ENCODE measurements at regions not wholly inside any gene's neighbourhood (a gene's known extent, or its start where the extent isn't known, plus 50 kb on each side); places are given as distances from the start of the nearest gene placed in this dataset.
A peak's percentile ranks its signal among the peaks of the same experiment; 100 is the strongest.
"Not testable (repeated sequence)": the region's sequence is repeated elsewhere in the genome, so short reads cannot be mapped to it uniquely, and the experiment has no call there.

- FAIRE-seq (no peak), ATAC-seq (no peak), DNase-seq (ENCODE audit: low read depth in 1 of 2, low spot score in 1 of 2) (no peak)
- Histone ChIP-seq H3K9me3 (no peaks in the 10 kb centered on the region), H3K27ac (no peak overlapping the region), H3K4me2 (peak overlapping the region; percentile 34; the same call in 2 of the 3 replicates), H3K4me3 (no peak overlapping the region), H3K4me1 (peaks cover 9% of the 10 kb centered on the region; the same call in 1 of the 3 replicates)
- no peak for TF ChIP-seq CBX2 (IDR thresholded peaks at IDR 0.05; ENCODE audit: borderline replicate concordance, low read depth)
- TF ChIP-seq EHF (CRISPR knock-in tag; IDR thresholded peaks at IDR 0.05), result no peak
- TF ChIP-seq RAD21 (conservative IDR thresholded peaks at IDR 0.05 in 1 of 2, IDR thresholded peaks at IDR 0.05 in 1 of 2), result no peak
- no peak for TF ChIP-seq MYC (IDR thresholded peaks at IDR 0.05; ENCODE audit: borderline replicate concordance, low read length)
- ChIA-PET CTCF (interaction anchor here (0.5 kb wide), 1 partner anchor 954 kb away, joined by 3 read pairs; no protein-coding TSS in a partner anchor), POLR2A (interaction anchor here (1.5 kb wide), 1 partner anchor 113 kb away, joined by 6 read pairs; the partner anchor contains the start of gene RAP2B)
- 44% methylated on average over 3 of the region's 3 CpGs for WGBS (ENCODE audit: missing lambda C conversion rate)
Observed at GRCh38 chr3:153274561-153274960, 112.5 kb downstream of the RAP2B start.

- ATAC-seq (no peak), FAIRE-seq (no peak), DNase-seq (ENCODE audit: low read depth in 1 of 2, low spot score in 1 of 2) (no peak)
- H3K4me3 ChIP-seq, result no peak overlapping the region
- CTCF ChIA-PET, result no interaction called here
- TF ChIP-seq EHF (CRISPR knock-in tag; IDR thresholded peaks at IDR 0.05), result no peak
- no peak overlapping the region for H3K4me2 ChIP-seq
- no peaks in the 10 kb centered on the region for H3K9me3 ChIP-seq
- peaks cover 9% of the 10 kb centered on the region; the same call in 1 of the 3 replicates for H3K4me1 ChIP-seq
- no peak overlapping the region for H3K27ac ChIP-seq
- POLR2A ChIA-PET, result no interaction called here
Observed at GRCh38 chr3:153275514-153275913, 113.5 kb downstream of the RAP2B start.

GRCh38 chr3:153277029-153277428 lies 115.0 kb downstream of the RAP2B start:
- no peak for TF ChIP-seq RCOR1 (IDR thresholded peaks at IDR 0.05; ENCODE audit: low read depth, low read length)
- peak; percentile 41 for TF ChIP-seq MAFK (IDR thresholded peaks at IDR 0.05; ENCODE audit: partially characterized antibody)
- TF ChIP-seq TP53 (CRISPR knock-in tag; IDR thresholded peaks at IDR 0.05), result no peak
- no peak for TF ChIP-seq HOXB13 (CRISPR knock-in tag; IDR thresholded peaks at IDR 0.05; ENCODE audit: low read depth)
- DNase-seq (ENCODE audit: low read depth in 1 of 2, low spot score in 1 of 2) (no peak), FAIRE-seq (no peak), ATAC-seq (no peak)
- 61% methylated on average over 2 of the region's 2 CpGs for WGBS (ENCODE audit: missing lambda C conversion rate)
- POLR2A ChIA-PET, result no interaction called here
- no peak overlapping the region for H3K4me3 ChIP-seq
- H3K9me3 ChIP-seq, result no peaks in the 10 kb centered on the region
- H3K4me1 ChIP-seq, result peaks cover 9% of the 10 kb centered on the region; the same call in 1 of the 3 replicates
- H3K4me2 ChIP-seq, result no peak overlapping the region
- CTCF ChIA-PET, result no interaction called here
- H3K27ac ChIP-seq, result no peak overlapping the region

GRCh38 chr3:153281236-153281997 lies 119.4 kb downstream of the RAP2B start:
- H3K4me3 ChIP-seq; H3K9me3 ChIP-seq; DNase-seq (ENCODE audit: low read depth in 1 of 2, low spot score in 1 of 2); POLR2A ChIA-PET; FAIRE-seq; H3K27ac ChIP-seq; ATAC-seq; H3K4me2 ChIP-seq: not testable (repeated sequence)
- WGBS (ENCODE audit: missing lambda C conversion rate), result 82% methylated on average over 16 of the region's 29 CpGs
- CTCF ChIA-PET, result interaction anchor here (0.7 to 1.1 kb wide), 3 partner anchors 9 to 12 kb away, joined by 3 to 4 read pairs (median 3); no protein-coding TSS in a partner anchor
- peaks cover 19% of the 10 kb centered on the region for H3K4me1 ChIP-seq

- H3K4me1 ChIP-seq, result peaks cover 19% of the 10 kb centered on the region
- H3K27ac ChIP-seq, result no peak overlapping the region
- no peak overlapping the region for H3K4me2 ChIP-seq
- no peak for DNase-seq (ENCODE audit: low read depth in 1 of 2, low spot score in 1 of 2)
- no peak overlapping the region for H3K4me3 ChIP-seq
- ChIA-PET POLR2A (no interaction called here), CTCF (interaction anchor here (0.7 kb wide), 1 partner anchor 13 kb away, joined by 4 read pairs; no protein-coding TSS in a partner anchor)
- 88% methylated on average over 5 of the region's 5 CpGs for WGBS (ENCODE audit: missing lambda C conversion rate)
- no peak for FAIRE-seq
- ATAC-seq, result no peak
- no peaks in the 10 kb centered on the region for H3K9me3 ChIP-seq
- TF ChIP-seq EP300 (IDR thresholded peaks at IDR 0.05), result no peak
- TF ChIP-seq EHF (CRISPR knock-in tag; IDR thresholded peaks at IDR 0.05), result no peak
- TF ChIP-seq NPAS2 (CRISPR knock-in tag; IDR thresholded peaks at IDR 0.05; ENCODE audit: borderline replicate concordance), result no peak
- no peak for TF ChIP-seq HMGXB4 (CRISPR knock-in tag; IDR thresholded peaks at IDR 0.05; ENCODE audit: borderline replicate concordance)
- TF ChIP-seq TFCP2L1 (CRISPR knock-in tag; IDR thresholded peaks at IDR 0.05), result no peak
- no peak for TF ChIP-seq ZSCAN20 (CRISPR knock-in tag; IDR thresholded peaks at IDR 0.05)
- no peak for TF ChIP-seq BCL3 (IDR thresholded peaks at IDR 0.05)
- no peak for TF ChIP-seq JUNB (IDR thresholded peaks at IDR 0.05)
- no peak for TF ChIP-seq FOSB (CRISPR knock-in tag; IDR thresholded peaks at IDR 0.05)
- TF ChIP-seq HEYL (CRISPR knock-in tag; IDR thresholded peaks at IDR 0.05), result no peak
- no peak for TF ChIP-seq CHD4 (IDR thresholded peaks at IDR 0.05; ENCODE audit: borderline replicate concordance)
- no peak for TF ChIP-seq FOSL2 (IDR thresholded peaks at IDR 0.05)
- TF ChIP-seq FOSL2 (CRISPR knock-in tag; IDR thresholded peaks at IDR 0.05), result no peak
- TF ChIP-seq CEBPB (IDR thresholded peaks at IDR 0.05), result no peak
- no peak for TF ChIP-seq RNF2 (IDR thresholded peaks at IDR 0.05; ENCODE audit: borderline replicate concordance, low read depth)
Observed at GRCh38 chr3:153282355-153282754, 120.3 kb downstream of the RAP2B start.

All from A549 (cell line).